Stimulated activated naive B cell treated with anti-CD40 and anti-IgM and Interleukin-4, amounts not matched to agents 10 μg/mL and 1 μg/mL and 100 μg/mL, for 72 hours (primary cell): ENCODE measurements at regions not wholly inside any gene's neighbourhood (a gene's known extent, or its start where the extent isn't known, plus 50 kb on each side); places are given as distances from the start of the nearest gene placed in this dataset.
"Not testable (repeated sequence)": the region's sequence is repeated elsewhere in the genome, so short reads cannot be mapped to it uniquely, and the experiment has no call there.

ENCODE experiments used
- ATAC-seq, 2 donors: fragments of 150-1000 bp; cut with Tn5 transposase; replicated peaks; 2 replicates each; pipeline ENCODE4 v1.10.0; 2021; ENCODE audit warnings: moderate library complexity in 1 of 2
- DNase-seq: peaks from one replicate; pipeline ENCODE4 v3.0.0; 2021
- H3K27ac Mint-ChIP-seq: one replicate; pipeline ENCODE4 v1.8.0; 2022; ENCODE audit warnings: mild to moderate bottlenecking, mixed read lengths
- H3K27me3 Mint-ChIP-seq, 2 donors: one replicate each; pipeline ENCODE4 v1.8.0; 2022; ENCODE audit warnings: mixed read lengths in 2 of 2
- H3K36me3 Mint-ChIP-seq, 2 donors: one replicate each; pipeline ENCODE4 v1.8.0; 2022; ENCODE audit warnings: mixed read lengths in 2 of 2, mild to moderate bottlenecking in 1 of 2
- H3K4me1 Mint-ChIP-seq, 2 donors: one replicate each; pipeline ENCODE4 v1.8.0; 2022; ENCODE audit warnings: mixed read lengths in 2 of 2, mild to moderate bottlenecking in 1 of 2
- H3K4me3 Mint-ChIP-seq, 2 donors: one replicate each; pipeline ENCODE4 v1.8.0; 2022; ENCODE audit warnings: mild to moderate bottlenecking in 2 of 2, mixed read lengths in 2 of 2, moderate library complexity in 1 of 2
- H3K9me3 Mint-ChIP-seq, 2 donors: one replicate each; pipeline ENCODE4 v1.8.0; 2022; ENCODE audit warnings: mixed read lengths in 2 of 2, mild to moderate bottlenecking in 1 of 2

- H3K4me3 Mint-ChIP-seq = no peak overlapping the region
- no peaks in the 10 kb centered on the region for H3K36me3 Mint-ChIP-seq
- H3K27me3 Mint-ChIP-seq = peaks cover 0 to 5% of the 10 kb centered on the region in 2 donors
- no peak overlapping the region for H3K27ac Mint-ChIP-seq
- DNase-seq = no peak
- H3K9me3 Mint-ChIP-seq = no peaks in the 10 kb centered on the region
- ATAC-seq = no peak
- H3K4me1 Mint-ChIP-seq = peaks cover 0 to 6% of the 10 kb centered on the region in 2 donors
Observed at GRCh38 chr2:145927131-145927950, 1407.4 kb upstream of the ZEB2 start.

GRCh38 chr2:145925591-145925990 lies 1405.7 kb upstream of the ZEB2 start:
- Mint-ChIP-seq H3K36me3 (no peaks in the 10 kb centered on the region), H3K9me3 (no peaks in the 10 kb centered on the region), H3K27me3 (no peaks in the 10 kb centered on the region), H3K27ac (no peak overlapping the region), H3K4me1 (peaks cover 0 to 6% of the 10 kb centered on the region in 2 donors), H3K4me3 (no peak overlapping the region)
- ATAC-seq (no peak), DNase-seq (no peak)

- Mint-ChIP-seq H3K36me3 (no peaks in the 10 kb centered on the region), H3K27me3 (no peaks in the 10 kb centered on the region), H3K27ac (no peak overlapping the region), H3K9me3 (no peaks in the 10 kb centered on the region), H3K4me3 (no peak overlapping the region), H3K4me1 (peaks cover 0 to under 1% of the 10 kb centered on the region in 2 donors)
- no peak for DNase-seq
- ATAC-seq = no peak
Observed at GRCh38 chr2:145919477-145919876, 1399.6 kb upstream of the ZEB2 start.

- H3K27me3 Mint-ChIP-seq = no peaks in the 10 kb centered on the region
- no peaks in the 10 kb centered on the region for H3K9me3 Mint-ChIP-seq
Observed at GRCh38 chr2:145918951-145919350, 1399.0 kb upstream of the ZEB2 start.

GRCh38 chr2:145916799-145917198 lies 1396.9 kb upstream of the ZEB2 start:
- Mint-ChIP-seq H3K9me3 (no peaks in the 10 kb centered on the region), H3K4me3 (no peak overlapping the region), H3K27me3 (no peaks in the 10 kb centered on the region), H3K36me3 (no peaks in the 10 kb centered on the region), H3K27ac (no peak overlapping the region), H3K4me1 (no peaks in the 10 kb centered on the region)
- ATAC-seq (no peak), DNase-seq (no peak)

More at GRCh38 chr2:145918951-145919350, 1399.0 kb upstream of the ZEB2 start:
- ATAC-seq (no peak), DNase-seq (no peak)
- Mint-ChIP-seq H3K4me3 (no peak overlapping the region), H3K4me1 (no peaks in the 10 kb centered on the region), H3K27ac (no peak overlapping the region), H3K36me3 (no peaks in the 10 kb centered on the region)

GRCh38 chr2:145914716-145915115 lies 1394.8 kb upstream of the ZEB2 start:
- ATAC-seq (no peak), DNase-seq (no peak)
- Mint-ChIP-seq H3K36me3 (no peaks in the 10 kb centered on the region), H3K4me1 (peaks cover 5 to 9% of the 10 kb centered on the region in 2 donors), H3K9me3 (no peaks in the 10 kb centered on the region), H3K27me3 (no peaks in the 10 kb centered on the region), H3K27ac (no peak overlapping the region), H3K4me3 (no peak overlapping the region)

- no peaks in the 10 kb centered on the region for H3K9me3 Mint-ChIP-seq
- DNase-seq (peak; percentile 6), ATAC-seq (peak; percentile 96 to 97)
- H3K36me3 Mint-ChIP-seq = no peaks in the 10 kb centered on the region
- peaks cover 5 to 9% of the 10 kb centered on the region in 2 donors for H3K4me1 Mint-ChIP-seq
- no peaks in the 10 kb centered on the region for H3K27me3 Mint-ChIP-seq
- H3K27ac Mint-ChIP-seq = no peak overlapping the region
- no peak overlapping the region for H3K4me3 Mint-ChIP-seq
Observed at GRCh38 chr2:145910416-145910815, 1390.5 kb upstream of the ZEB2 start.

GRCh38 chr2:145909766-145910165 lies 1389.8 kb upstream of the ZEB2 start:
- Mint-ChIP-seq H3K36me3 (no peaks in the 10 kb centered on the region), H3K4me1 (peaks cover 5 to 9% of the 10 kb centered on the region in 2 donors), H3K27me3 (no peaks in the 10 kb centered on the region), H3K9me3 (no peaks in the 10 kb centered on the region), H3K4me3 (no peak overlapping the region), H3K27ac (no peak overlapping the region)
- DNase-seq (no peak), ATAC-seq (no peak)

- no peak overlapping the region for H3K27ac Mint-ChIP-seq
- peaks cover 5 to 9% of the 10 kb centered on the region in 2 donors for H3K4me1 Mint-ChIP-seq
- no peak overlapping the region for H3K4me3 Mint-ChIP-seq
- H3K27me3 Mint-ChIP-seq = no peaks in the 10 kb centered on the region
- ATAC-seq (no peak), DNase-seq (no peak)
- no peaks in the 10 kb centered on the region for H3K36me3 Mint-ChIP-seq
- no peaks in the 10 kb centered on the region for H3K9me3 Mint-ChIP-seq
Observed at GRCh38 chr2:145909175-145909755, 1389.3 kb upstream of the ZEB2 start.

- ATAC-seq (no peak), DNase-seq (no peak)
- no peak overlapping the region for H3K27ac Mint-ChIP-seq
- peaks cover 5 to 9% of the 10 kb centered on the region in 2 donors for H3K4me1 Mint-ChIP-seq
- peaks cover 0 to 4% of the 10 kb centered on the region in 2 donors for H3K36me3 Mint-ChIP-seq
- no peak overlapping the region for H3K4me3 Mint-ChIP-seq
- no peaks in the 10 kb centered on the region for H3K27me3 Mint-ChIP-seq
- peaks cover 7% of the 10 kb centered on the region in 2 donors for H3K9me3 Mint-ChIP-seq
Observed at GRCh38 chr2:145906354-145906753, 1386.4 kb upstream of the ZEB2 start.

GRCh38 chr2:145905371-145905770 lies 1385.5 kb upstream of the ZEB2 start:
- Mint-ChIP-seq H3K9me3 (peaks cover 7% of the 10 kb centered on the region in 2 donors), H3K4me3 (no peak overlapping the region), H3K4me1 (peaks cover 3% of the 10 kb centered on the region in 2 donors), H3K27me3 (no peaks in the 10 kb centered on the region), H3K36me3 (peaks cover 0 to 5% of the 10 kb centered on the region in 2 donors), H3K27ac (no peak overlapping the region)
- ATAC-seq (no peak), DNase-seq (no peak)

- Mint-ChIP-seq H3K9me3 (peaks cover 2 to 3% of the 10 kb centered on the region in 2 donors), H3K27me3 (peaks cover 0 to 3% of the 10 kb centered on the region in 2 donors), H3K4me3 (no peak overlapping the region), H3K4me1 (no peaks in the 10 kb centered on the region), H3K36me3 (peaks cover 0 to 5% of the 10 kb centered on the region in 2 donors), H3K27ac (no peak overlapping the region)
- ATAC-seq (no peak), DNase-seq (no peak)
Observed at GRCh38 chr2:145897151-145897550, 1377.2 kb upstream of the ZEB2 start.

GRCh38 chr2:145887915-145888314 lies 1368.0 kb upstream of the ZEB2 start:
- Mint-ChIP-seq H3K36me3 (no peaks in the 10 kb centered on the region), H3K27me3 (no peaks in the 10 kb centered on the region), H3K27ac (no peak overlapping the region), H3K4me3 (no peak overlapping the region), H3K4me1 (no peaks in the 10 kb centered on the region), H3K9me3 (no peaks in the 10 kb centered on the region)
- ATAC-seq (no peak), DNase-seq (no peak)

GRCh38 chr2:145880997-145881396 lies 1361.1 kb upstream of the ZEB2 start:
- not testable (repeated sequence) for H3K36me3 Mint-ChIP-seq, H3K4me1 Mint-ChIP-seq, H3K4me3 Mint-ChIP-seq

GRCh38 chr2:145875016-145875415 lies 1355.1 kb upstream of the ZEB2 start:
- DNase-seq (no peak), ATAC-seq (no peak)
- H3K4me3 Mint-ChIP-seq = no peak overlapping the region
- H3K27ac Mint-ChIP-seq = no peak overlapping the region
- H3K9me3 Mint-ChIP-seq = no peaks in the 10 kb centered on the region
- H3K36me3 Mint-ChIP-seq = no peaks in the 10 kb centered on the region
- peaks cover 8 to 15% of the 10 kb centered on the region in 2 donors for H3K27me3 Mint-ChIP-seq
- H3K4me1 Mint-ChIP-seq = no peaks in the 10 kb centered on the region

More at GRCh38 chr2:145880997-145881396, 1361.1 kb upstream of the ZEB2 start:
- not testable (repeated sequence) for H3K9me3 Mint-ChIP-seq, H3K27ac Mint-ChIP-seq, H3K27me3 Mint-ChIP-seq, ATAC-seq, DNase-seq
